Left forelimb (tissue), 1 donor: ENCODE measurements at regions not wholly inside any gene's neighbourhood (a gene's known extent, or its start where the extent isn't known, plus 50 kb on each side); places are given as distances from the start of the nearest gene placed in this dataset.
A peak's percentile ranks its signal among the peaks of the same experiment; 100 is the strongest.

Experiments
- DNase-seq: peaks from one replicate; pipeline ENCODE4 v3.0.0-alpha.2; 2018; ENCODE audit warnings: low spot score

- DNase-seq = no peak
Measured at GRCh38 chr6:33967966-33968724, 164.3 kb upstream of the MLN start.

DNA sequence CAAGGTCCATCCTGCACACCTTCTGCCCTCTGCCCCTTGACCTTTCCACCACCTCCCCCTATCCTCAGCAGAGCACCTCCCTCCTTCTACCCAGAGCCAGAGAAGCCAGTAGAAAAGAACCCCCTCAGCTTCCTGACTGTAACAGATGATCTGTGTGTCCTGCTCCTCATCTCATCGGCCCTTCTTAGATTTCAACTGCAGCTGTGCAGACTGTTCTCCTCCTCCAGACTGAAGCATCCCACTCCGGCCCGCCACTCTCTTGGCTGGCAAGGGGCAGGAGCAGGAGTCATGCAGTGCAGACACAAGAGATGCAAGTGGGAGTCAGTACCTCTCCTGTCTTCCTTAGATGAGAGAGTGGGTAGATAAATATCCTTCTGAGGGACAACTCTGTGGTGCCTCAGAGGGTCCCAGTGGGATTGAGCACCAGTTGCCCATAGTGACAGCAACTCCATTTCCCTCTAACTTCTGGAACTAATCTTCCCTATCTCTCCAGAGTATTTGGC lies 163.5 kb upstream of the MLN start:
- no peak for DNase-seq

DNA sequence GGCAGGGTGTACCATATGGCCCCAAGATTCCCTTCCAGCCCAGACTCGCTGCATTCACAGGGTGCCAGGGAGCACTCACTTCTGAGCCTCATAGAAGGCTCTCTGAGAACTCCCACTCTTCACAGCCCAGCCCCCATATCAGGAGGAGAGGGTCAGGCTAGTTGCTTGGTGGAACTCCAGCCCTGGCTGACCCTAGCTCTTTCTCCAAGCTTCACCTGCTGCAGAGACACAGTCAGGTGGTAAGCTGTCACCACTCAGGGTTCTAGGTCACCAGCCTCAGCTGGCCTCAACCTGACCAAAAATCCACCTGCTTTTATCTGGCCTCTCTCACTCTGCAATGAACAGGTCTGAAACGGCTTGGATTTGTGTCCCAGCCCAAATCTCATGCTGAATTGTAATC lies 162.7 kb upstream of the MLN start:
- DNase-seq = no peak

GRCh38 chr6:33965766-33966165 lies 162.0 kb upstream of the MLN start:
- peak; percentile 15 for DNase-seq

GRCh38 chr6:33964387-33964786 lies 160.6 kb upstream of the MLN start:
- DNase-seq = no peak

GRCh38 chr6:33963136-33963750 lies 159.4 kb upstream of the MLN start:
- DNase-seq = peak; percentile 55

DNA sequence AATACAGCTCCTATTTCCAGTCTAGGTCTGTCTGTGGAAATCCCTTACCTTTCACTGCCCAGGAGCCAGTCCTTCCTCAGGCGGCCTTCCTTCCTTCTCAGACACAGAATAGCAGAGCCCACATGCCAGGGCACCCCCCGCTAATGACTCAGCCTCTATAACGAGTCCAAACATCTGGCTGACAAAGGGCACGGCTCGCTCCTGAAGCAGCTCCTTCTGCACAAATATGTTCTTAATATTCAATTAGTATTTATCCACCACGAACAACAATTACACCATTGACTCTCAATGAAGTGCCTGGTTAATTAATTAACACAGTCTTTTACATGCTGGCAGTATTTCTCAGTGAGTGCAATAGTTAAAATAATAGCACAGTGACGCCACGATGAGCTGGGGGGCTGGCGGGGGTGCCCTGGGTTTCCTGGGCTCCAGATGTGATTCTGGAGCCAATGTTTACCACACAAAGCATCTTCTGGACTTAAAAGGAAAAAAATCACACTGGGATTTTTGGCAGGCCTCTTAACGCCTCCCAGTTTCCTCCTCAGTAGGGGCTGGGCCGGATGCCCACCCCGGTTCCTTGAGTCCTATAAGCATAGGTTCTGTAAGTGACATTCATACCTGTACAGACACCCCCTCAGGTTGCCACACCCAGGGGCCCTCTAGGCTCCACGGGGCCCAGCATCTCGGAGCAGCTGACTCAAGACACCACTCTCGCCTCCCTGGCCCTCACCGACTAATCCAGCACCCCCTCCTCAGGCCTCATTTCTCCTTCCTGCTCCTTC lies 158.6 kb upstream of the MLN start:
- peak; percentile 25 for DNase-seq

GRCh38 chr6:33961691-33962090 lies 157.9 kb upstream of the MLN start:
- DNase-seq = peak; percentile 51

DNA sequence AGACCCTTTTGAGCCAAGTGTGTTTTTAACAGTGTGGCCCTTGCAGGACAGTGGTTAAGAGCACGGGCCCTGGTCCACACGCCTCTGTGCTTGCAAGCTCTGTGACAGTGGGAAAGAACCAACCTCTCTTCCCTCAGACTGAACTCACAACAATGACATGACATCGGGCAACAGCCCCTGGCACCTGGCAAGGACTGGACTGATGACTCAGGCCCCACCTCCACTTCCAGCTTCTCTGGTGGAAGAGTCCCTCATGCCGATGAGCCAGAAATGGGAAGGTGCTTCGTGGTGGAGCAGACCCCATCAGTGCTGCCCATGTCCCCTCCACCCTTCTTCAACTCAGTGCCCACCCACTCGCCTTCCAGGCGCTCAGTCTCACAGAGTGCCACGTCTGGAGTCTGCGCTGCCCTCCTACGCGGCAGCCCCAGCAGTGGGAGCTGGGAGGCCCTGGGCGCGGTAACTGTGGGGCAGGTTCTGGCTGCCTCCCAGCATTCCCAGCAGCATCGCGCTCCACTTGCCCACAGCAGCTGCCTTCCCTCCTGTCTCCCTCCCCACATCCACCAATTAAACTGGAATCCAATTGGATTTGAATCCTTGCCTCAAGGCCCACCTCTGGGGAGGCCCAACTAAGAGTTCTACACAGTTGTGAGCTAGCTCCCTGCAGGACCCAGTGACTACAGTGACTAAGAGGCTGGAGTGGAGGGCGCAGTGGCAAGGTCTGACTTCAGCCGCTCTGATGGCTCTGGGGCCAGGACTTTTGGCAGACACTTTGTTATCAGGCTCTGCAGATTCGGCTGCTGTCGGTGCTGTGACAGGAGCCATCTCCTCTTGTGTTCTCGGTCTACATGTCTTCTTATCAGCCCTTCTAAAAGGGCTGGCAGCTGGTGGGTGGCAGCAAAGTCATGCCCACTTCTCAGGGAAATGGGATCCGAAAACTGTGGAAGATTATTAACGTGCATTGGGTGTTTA lies 156.8 kb upstream of the MLN start:
- no peak for DNase-seq

- DNase-seq = no peak
Measured at GRCh38 chr6:33959661-33960344, 156.0 kb upstream of the MLN start.

DNA sequence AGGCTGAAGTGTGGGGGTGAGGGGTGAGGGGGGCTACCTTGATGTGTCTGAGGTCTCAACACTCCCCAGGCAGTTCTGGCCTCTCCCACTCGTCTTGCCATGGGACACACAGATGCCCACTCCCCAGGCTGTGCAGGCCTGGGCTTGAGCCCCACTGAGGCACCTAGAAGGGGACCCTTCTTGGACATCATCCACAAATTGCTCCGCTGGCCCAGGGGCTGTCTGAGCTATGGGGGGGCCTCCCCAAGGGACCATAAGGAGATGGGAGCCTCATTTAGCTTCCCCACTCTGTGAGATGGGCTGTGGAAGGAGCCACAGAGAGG lies 155.5 kb upstream of the MLN start:
- no peak for DNase-seq

GRCh38 chr6:33958526-33959328 lies 154.9 kb upstream of the MLN start:
- DNase-seq = no peak

DNA sequence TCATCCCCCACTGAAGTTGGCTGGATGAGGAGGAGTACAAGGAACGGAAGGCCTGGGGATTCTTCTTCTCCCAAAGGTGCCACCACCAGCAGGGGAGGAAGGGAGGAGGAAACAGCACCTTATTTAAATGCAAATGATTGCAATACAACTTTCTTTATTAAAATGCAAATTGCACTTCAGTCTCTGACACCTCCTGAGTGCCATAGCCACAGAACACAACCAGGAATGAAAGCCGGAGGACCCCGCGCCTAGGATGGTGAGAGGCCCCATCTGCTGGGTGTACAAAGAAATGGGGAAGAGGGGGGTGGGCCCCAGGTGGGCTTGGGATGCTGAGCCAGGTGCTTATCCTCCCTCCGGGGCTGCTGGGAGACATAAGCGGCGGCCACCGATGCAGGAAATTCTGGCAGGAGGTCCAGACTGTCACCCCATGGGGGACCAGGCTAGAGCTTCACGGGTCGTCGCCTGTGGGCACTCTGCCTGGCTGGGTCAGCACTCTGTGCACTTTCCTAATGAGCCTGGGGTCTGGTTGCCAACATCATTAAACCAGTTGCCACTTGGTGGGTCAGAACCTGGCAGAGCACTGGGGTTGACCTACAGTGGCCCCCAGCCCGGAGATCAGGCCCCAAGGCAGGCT lies 154.2 kb upstream of the MLN start:
- DNase-seq = no peak

- no peak for DNase-seq
Measured at GRCh38 chr6:33957131-33957891, 153.5 kb upstream of the MLN start.

DNA sequence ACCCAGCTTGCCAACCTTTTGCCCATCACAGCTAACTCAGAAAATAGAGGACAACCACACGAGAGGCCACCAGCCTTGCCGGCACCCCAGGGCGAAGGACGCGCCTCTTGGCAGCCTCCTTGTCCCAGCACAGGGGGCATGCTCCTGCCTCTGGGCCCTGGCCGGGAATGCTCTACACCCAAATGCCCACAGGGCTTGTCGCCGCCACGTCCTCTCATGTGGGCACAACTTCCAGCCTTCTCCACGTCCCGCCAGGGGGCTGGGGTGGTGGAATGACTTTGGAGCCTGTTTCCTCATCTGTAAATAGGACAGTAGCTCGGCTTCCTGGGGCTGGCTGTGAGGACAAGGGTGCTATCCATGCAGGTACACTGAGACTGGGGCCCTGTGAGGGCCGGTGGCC lies 152.4 kb upstream of the MLN start:
- no peak for DNase-seq

DNA sequence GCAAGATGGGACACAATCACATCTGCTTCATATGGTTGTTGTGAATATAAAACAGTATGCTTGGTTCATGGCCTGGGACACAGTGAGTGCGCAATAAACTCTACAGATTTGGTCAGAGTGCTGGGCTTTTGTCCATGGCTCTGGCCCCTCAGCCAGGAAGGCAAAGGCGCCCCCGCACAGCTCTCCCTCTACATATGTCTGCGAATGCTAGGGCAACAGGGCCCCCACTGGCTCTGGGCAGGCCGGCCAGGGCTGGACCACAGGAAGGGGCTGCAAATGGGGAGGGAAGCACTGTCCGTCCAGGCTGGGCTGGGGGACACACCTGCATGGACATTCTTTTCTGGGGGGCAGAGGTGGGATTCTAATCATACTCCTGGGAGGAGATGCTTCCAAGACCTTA lies 151.8 kb upstream of the MLN start:
- no peak for DNase-seq

DNA sequence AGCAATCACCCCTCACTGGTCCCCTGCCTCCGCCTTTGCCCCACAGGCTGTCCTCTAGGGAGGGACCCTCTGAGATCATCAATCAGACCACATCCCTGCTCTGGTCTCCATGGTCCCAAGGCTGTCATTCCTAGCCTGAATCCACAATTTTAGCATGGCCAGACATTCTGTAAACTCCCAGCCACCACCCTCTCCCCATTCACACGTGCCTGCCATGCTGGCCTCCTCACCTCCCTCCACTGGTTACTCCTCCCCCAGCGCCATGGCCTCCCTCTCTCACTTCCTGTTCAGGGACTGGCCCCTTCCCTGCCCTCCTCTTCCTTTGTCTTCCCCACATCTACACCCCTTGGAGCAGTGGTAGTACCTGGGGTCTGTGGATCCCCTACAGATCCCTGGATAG lies 150.7 kb upstream of the MLN start:
- DNase-seq = no peak

DNA sequence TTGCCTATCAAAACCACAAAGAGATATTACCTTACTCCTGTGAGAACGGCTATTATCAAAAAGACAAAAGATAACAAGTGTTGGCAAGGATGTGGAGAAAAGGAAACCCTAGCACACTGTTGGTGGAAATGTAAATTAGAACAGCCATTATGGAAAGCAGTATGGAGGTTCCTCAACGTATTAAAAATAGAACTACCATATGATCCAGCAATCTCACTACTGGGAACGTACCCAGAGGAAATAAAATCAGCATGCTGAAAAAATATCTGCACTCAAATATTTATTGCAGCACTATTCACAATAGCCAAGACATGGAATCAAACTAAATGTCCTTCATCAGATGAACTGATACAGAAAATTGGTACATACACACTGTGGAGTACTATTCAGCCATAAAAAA lies 149.4 kb upstream of the MLN start:
- no peak for DNase-seq

GRCh38 chr6:33952016-33952415 lies 148.2 kb upstream of the MLN start:
- peak; percentile 15 for DNase-seq
